Neuronal stem cell (in vitro differentiated cells): ENCODE measurements at regions not wholly inside any gene's neighbourhood (a gene's known extent, or its start where the extent isn't known, plus 50 kb on each side); places are given as distances from the start of the nearest gene placed in this dataset.

Source experiments
- DNase-seq: peaks from one replicate; pipeline ENCODE4 v3.0.0-alpha.2; 2013; ENCODE audit warnings: low spot score
- H2AFZ ChIP-seq: one replicate; pipeline ENCODE4 v1.6.1; 2013; ENCODE audit warnings: mild to moderate bottlenecking, low read length, inconsistent platforms
- H2AK5ac ChIP-seq: 2 replicates; pipeline ENCODE4 v1.6.1; 2013; ENCODE audit warnings: low read depth, mild to moderate bottlenecking, inconsistent platforms, low read length, moderate library complexity, mixed read lengths
- H2BK120ac ChIP-seq: 2 replicates; pipeline ENCODE4 v1.6.1; 2013; ENCODE audit warnings: low read depth, mild to moderate bottlenecking, inconsistent platforms, low read length, moderate library complexity, mixed read lengths
- H2BK12ac ChIP-seq: one replicate; pipeline ENCODE4 v1.6.1; 2013; ENCODE audit warnings: low read length, inconsistent platforms
- H2BK15ac ChIP-seq: 2 replicates; pipeline ENCODE4 v1.6.1; 2013; ENCODE audit warnings: mild to moderate bottlenecking, low read length, inconsistent platforms, mixed read lengths
- H2BK5ac ChIP-seq: one replicate; pipeline ENCODE4 v1.6.1; 2013; ENCODE audit warnings: inconsistent platforms, mild to moderate bottlenecking, low read length, moderate library complexity
- H3K14ac ChIP-seq: one replicate; pipeline ENCODE4 v1.6.1; 2013; ENCODE audit warnings: low read length, inconsistent platforms
- H3K18ac ChIP-seq: 2 replicates; pipeline ENCODE4 v1.6.1; 2013; ENCODE audit warnings: low read length, inconsistent platforms
- H3K23ac ChIP-seq: 2 replicates; pipeline ENCODE4 v1.6.1; 2013; ENCODE audit warnings: low read depth, mild to moderate bottlenecking, mixed read lengths, low read length, inconsistent platforms; ENCODE audit not compliant: poor library complexity
- H3K27ac ChIP-seq: replicated peaks from 3 replicates; pipeline ENCODE4 v1.5.1; 2013; ENCODE audit warnings: low read length, inconsistent platforms
- H3K27me3 ChIP-seq, 3 experiments: 2 replicates each; pipeline ENCODE4 v1.6.1; 2013; ENCODE audit warnings: low read length in 3 of 3, mild to moderate bottlenecking in 2 of 3, inconsistent platforms in 1 of 3, low read depth in 1 of 3, mixed read lengths in 1 of 3, moderate library complexity in 1 of 3; ENCODE audit not compliant: control insufficient read depth in 3 of 3, insufficient read depth in 3 of 3
- H3K36me3 ChIP-seq, 2 donors: replicated peaks in 1 of 2; 2 replicates each; pipeline ENCODE4 v1.6.1; 2013; ENCODE audit warnings: low read length in 2 of 2; ENCODE audit not compliant: control insufficient read depth in 2 of 2, insufficient read depth in 2 of 2
- H3K4ac ChIP-seq: 2 replicates; pipeline ENCODE4 v1.6.1; 2013; ENCODE audit warnings: inconsistent platforms, mild to moderate bottlenecking, low read length, moderate library complexity
- H3K4me1 ChIP-seq, 2 donors: 1 replicate in 1 of 2; 2 replicates in 1 of 2; pipeline ENCODE4 v1.6.1; 2013; ENCODE audit warnings: low read length in 2 of 2, low read depth in 1 of 2; ENCODE audit not compliant: control insufficient read depth in 2 of 2, insufficient read depth in 1 of 2
- H3K4me2 ChIP-seq: one replicate; pipeline ENCODE4 v1.6.1; 2013; ENCODE audit warnings: mild to moderate bottlenecking, low read length, inconsistent platforms; ENCODE audit not compliant: insufficient read depth, poor library complexity, severe bottlenecking
- H3K4me3 ChIP-seq, 2 donors: 2 replicates each; pipeline ENCODE4 v1.5.1; 2013; ENCODE audit warnings: low read length in 2 of 2, mild to moderate bottlenecking in 2 of 2, inconsistent platforms in 1 of 2, moderate library complexity in 1 of 2
- H3K79me1 ChIP-seq: one replicate; pipeline ENCODE4 v1.6.1; 2013; ENCODE audit warnings: low read depth, mild to moderate bottlenecking, inconsistent platforms, low read length, moderate library complexity
- H3K9ac ChIP-seq: one replicate; pipeline ENCODE4 v1.6.1; 2013; ENCODE audit warnings: mild to moderate bottlenecking, low read depth, low read length, inconsistent platforms; ENCODE audit not compliant: poor library complexity
- H3K9me3 ChIP-seq, 2 donors: replicated peaks in 1 of 2; 2 replicates each; pipeline versions ENCODE3 to v1.6.1; 2013; ENCODE audit warnings: low read length in 2 of 2, mild to moderate bottlenecking in 2 of 2, inconsistent platforms in 1 of 2, low read depth in 1 of 2, mixed read lengths in 1 of 2, moderate library complexity in 1 of 2; ENCODE audit not compliant: control insufficient read depth in 2 of 2, insufficient read depth in 1 of 2
- H4K8ac ChIP-seq: one replicate; pipeline ENCODE4 v1.6.1; 2013; ENCODE audit warnings: low read depth, mild to moderate bottlenecking, inconsistent platforms, low read length, moderate library complexity
- H4K91ac ChIP-seq: one replicate; pipeline ENCODE4 v1.6.1; 2013; ENCODE audit warnings: low read length, low read depth, mild to moderate bottlenecking, inconsistent platforms; ENCODE audit not compliant: poor library complexity
- WGBS, 2 donors: extraction: QIAGEN DNeasy Blood & Tissue Kit; methylation state at CpG; one replicate each; pipeline ENCODE4 v1.1.7; 2013; ENCODE audit warnings: missing lambda C conversion rate in 2 of 2, mixed read lengths in 1 of 2; ENCODE audit not compliant: insufficient read length in 2 of 2, insufficient replicate concordance in 1 of 2; ENCODE audit errors: extremely low coverage in 2 of 2; 5-methylcytosine and 5-hydroxymethylcytosine counted together

DNA sequence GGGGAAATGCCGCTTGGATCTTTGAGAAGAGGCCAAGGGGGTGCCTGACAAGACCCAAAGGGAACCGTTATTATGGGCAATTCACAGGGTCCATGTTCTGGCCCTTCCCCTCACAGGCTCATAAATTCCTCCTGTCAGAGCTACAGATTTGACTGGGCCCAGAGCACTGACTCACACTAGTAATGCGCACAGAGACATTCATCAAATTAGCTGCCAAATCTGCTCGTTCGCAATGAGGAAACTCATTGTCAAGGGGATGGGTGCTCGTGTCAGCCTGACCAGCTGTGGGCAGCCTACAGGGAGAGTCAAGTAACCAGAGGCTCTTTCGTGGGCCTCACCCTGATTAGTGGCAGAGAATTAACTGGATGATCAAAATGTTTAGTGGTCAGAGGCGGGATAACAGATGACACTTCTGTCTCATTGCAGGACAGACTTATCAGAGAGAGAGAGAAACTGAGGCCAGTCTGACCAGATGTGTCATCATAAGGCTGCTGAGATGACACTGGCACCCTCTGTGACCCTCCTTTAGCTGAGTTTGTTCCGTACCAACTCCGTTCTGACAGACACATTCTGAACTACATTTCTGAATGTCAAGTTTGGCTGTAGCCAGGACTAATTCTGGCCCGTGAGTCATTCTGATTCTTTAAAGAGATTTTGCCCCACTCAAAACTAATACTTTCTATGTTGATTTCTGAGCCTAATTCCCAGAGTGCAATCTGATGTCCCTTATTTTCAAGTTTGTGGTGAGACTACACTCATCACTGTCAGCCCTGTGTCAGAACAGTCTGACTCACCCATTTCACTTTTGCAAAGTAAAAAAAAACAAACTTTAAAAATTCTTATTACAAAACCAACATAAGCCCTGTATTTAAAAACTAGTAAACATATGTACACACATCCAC is 377.1 kb downstream of the ACTL7B start:
- H3K18ac ChIP-seq, result no peak overlapping the region
- H3K36me3 ChIP-seq, result no peaks in the 10 kb centered on the region
- H3K27ac ChIP-seq, result no peak overlapping the region
- no peak overlapping the region for H2AK5ac ChIP-seq
- no peak for DNase-seq
- H2AFZ ChIP-seq, result no peak overlapping the region
- H2BK12ac ChIP-seq, result no peak overlapping the region
- H2BK15ac ChIP-seq, result no peak overlapping the region
- WGBS, 2 donors, result no CpG with 5 or more reads among the region's 11 CpGs
- no peaks in the 10 kb centered on the region for H3K27me3 ChIP-seq
- H3K4me2 ChIP-seq, result no peak overlapping the region
- H3K14ac ChIP-seq, result no peak overlapping the region
- no peaks in the 10 kb centered on the region for H3K79me1 ChIP-seq
- no peak overlapping the region for H4K91ac ChIP-seq
- H3K4me3 ChIP-seq, result no peak overlapping the region
- H3K4ac ChIP-seq, result no peak overlapping the region
- H3K9ac ChIP-seq, result no peak overlapping the region
- H3K4me1 ChIP-seq, result peaks cover 0 to 8% of the 10 kb centered on the region in 2 donors
- no peak overlapping the region for H2BK5ac ChIP-seq
- no peaks in the 10 kb centered on the region for H3K9me3 ChIP-seq
- no peak overlapping the region for H2BK120ac ChIP-seq
- no peak overlapping the region for H3K23ac ChIP-seq
- no peak overlapping the region for H4K8ac ChIP-seq

DNA sequence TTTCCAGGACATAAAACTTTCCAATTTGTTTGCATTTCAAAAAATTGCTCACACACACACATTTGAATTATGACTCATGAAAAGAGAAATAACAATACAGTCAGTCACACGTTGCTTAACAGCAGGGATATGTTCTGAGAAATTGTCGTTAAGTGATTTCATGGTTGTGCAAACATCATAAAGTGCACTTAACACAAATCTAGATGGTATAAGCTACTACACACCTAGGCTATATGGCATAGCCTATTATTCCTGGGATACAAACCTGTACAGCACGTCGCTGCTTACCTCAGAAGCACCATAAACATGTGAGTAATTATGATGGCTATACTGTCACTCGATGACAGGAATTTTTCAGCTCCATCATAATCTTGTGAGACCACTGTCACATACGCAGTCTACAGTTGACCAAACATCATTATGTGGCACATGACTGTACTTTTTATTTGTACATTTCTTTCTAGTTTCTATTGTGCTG is 378.2 kb downstream of the ACTL7B start:
- WGBS, 2 donors, result no CpG with 5 or more reads among the region's 6 CpGs
- H3K27me3 ChIP-seq, result no peaks in the 10 kb centered on the region
- DNase-seq, result no peak
- H3K4me3 ChIP-seq, result no peak overlapping the region
- no peaks in the 10 kb centered on the region for H3K36me3 ChIP-seq
- no peak overlapping the region for H2BK120ac ChIP-seq
- no peak overlapping the region for H3K4me2 ChIP-seq
- H3K9me3 ChIP-seq, result no peaks in the 10 kb centered on the region
- no peak overlapping the region for H3K18ac ChIP-seq
- H2BK5ac ChIP-seq, result no peak overlapping the region
- no peak overlapping the region for H3K27ac ChIP-seq
- H3K14ac ChIP-seq, result no peak overlapping the region
- H4K8ac ChIP-seq, result no peak overlapping the region
- no peak overlapping the region for H4K91ac ChIP-seq
- no peak overlapping the region for H3K23ac ChIP-seq
- H3K4ac ChIP-seq, result no peak overlapping the region
- no peak overlapping the region for H2AK5ac ChIP-seq
- H3K79me1 ChIP-seq, result no peaks in the 10 kb centered on the region
- no peak overlapping the region for H2BK15ac ChIP-seq
- H2BK12ac ChIP-seq, result no peak overlapping the region
- H2AFZ ChIP-seq, result no peak overlapping the region
- H3K9ac ChIP-seq, result no peak overlapping the region
- H3K4me1 ChIP-seq, result peaks cover 0 to 8% of the 10 kb centered on the region in 2 donors

DNA sequence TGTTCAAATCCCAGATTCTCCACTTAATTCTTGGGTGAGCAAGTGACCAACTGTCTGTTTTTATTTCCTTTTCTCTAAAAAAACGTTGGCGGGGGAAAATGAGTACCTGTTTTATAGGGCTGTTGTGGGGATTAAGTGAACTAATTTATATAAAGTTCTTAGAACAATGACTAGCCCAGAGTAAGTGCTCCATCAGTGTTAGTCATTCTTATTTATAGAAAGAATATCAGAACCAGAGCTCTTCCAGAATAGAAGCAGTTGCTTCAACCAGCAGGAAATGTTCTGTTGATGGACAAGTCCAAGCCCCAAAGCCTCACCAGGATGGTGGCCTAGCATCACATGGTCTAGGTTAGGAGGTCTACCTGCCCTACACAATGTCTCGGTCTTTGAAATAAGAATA is 379.2 kb downstream of the ACTL7B start:
- Histone ChIP-seq H3K27ac (no peak overlapping the region), H3K14ac (no peak overlapping the region), H2BK15ac (no peak overlapping the region), H2BK5ac (no peak overlapping the region), H2AFZ (no peak overlapping the region), H3K27me3 (no peaks in the 10 kb centered on the region), H3K18ac (no peak overlapping the region), H3K23ac (no peak overlapping the region), H2AK5ac (no peak overlapping the region), H2BK120ac (no peak overlapping the region), H4K8ac (no peak overlapping the region), H4K91ac (no peak overlapping the region), H3K4ac (no peak overlapping the region), H3K36me3 (no peaks in the 10 kb centered on the region), H3K4me1 (peaks cover 0 to 8% of the 10 kb centered on the region in 2 donors), H2BK12ac (no peak overlapping the region), H3K79me1 (no peaks in the 10 kb centered on the region), H3K9me3 (no peaks in the 10 kb centered on the region), H3K4me2 (no peak overlapping the region), H3K4me3 (no peak overlapping the region), H3K9ac (no peak overlapping the region)
- no peak for DNase-seq
- WGBS, 2 donors, result no CpG with 5 or more reads among the region's 3 CpGs

DNA sequence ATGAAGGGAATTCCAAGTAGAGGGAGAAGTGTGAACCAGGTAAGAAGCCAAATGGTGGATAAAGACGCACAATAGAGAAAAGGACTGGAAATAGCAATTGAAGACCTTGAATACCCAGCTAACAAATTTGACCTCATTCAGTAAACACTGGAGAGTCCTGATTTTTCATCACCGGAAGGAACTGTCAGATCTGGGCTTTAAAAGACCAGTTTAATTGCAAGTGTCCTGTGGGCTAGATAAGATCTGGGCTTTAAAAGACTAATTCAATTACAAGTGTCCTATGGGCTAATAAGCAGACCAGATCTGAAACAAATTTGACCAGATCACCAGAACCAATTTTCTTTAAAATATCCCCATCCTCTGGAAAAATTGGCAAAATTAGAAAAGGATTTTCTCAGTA is 380.0 kb downstream of the ACTL7B start:
- no peak for DNase-seq
- Histone ChIP-seq H3K9me3 (no peaks in the 10 kb centered on the region), H3K23ac (no peak overlapping the region), H3K79me1 (no peaks in the 10 kb centered on the region), H3K36me3 (no peaks in the 10 kb centered on the region), H3K4me2 (no peak overlapping the region), H2BK120ac (no peak overlapping the region), H4K8ac (no peak overlapping the region), H3K27me3 (no peaks in the 10 kb centered on the region), H2BK5ac (no peak overlapping the region), H3K4me3 (no peak overlapping the region), H3K14ac (no peak overlapping the region), H3K18ac (no peak overlapping the region), H3K4ac (no peak overlapping the region), H2BK12ac (no peak overlapping the region), H3K4me1 (peaks cover 0 to 8% of the 10 kb centered on the region in 2 donors), H2AK5ac (no peak overlapping the region), H3K27ac (no peak overlapping the region), H4K91ac (no peak overlapping the region), H2AFZ (no peak overlapping the region), H3K9ac (no peak overlapping the region), H2BK15ac (no peak overlapping the region)
- no CpG with 5 or more reads among the region's 2 CpGs for WGBS, 2 donors
